Dendritic cell treated with granulocyte-macrophage colony-stimulating factor and Interleukin-4, amounts not matched to agents 40 ng/mL and 50 ng/mL, for 4 days (primary cell): ENCODE measurements at regions not wholly inside any gene's neighbourhood (a gene's known extent, or its start where the extent isn't known, plus 50 kb on each side); places are given as distances from the start of the nearest gene placed in this dataset.
"Not testable (repeated sequence)": the region's sequence is repeated elsewhere in the genome, so short reads cannot be mapped to it uniquely, and the experiment has no call there.

Source experiments
- H3K27ac Mint-ChIP-seq: one replicate; pipeline ENCODE4 v1.8.0; 2022; ENCODE audit warnings: mild to moderate bottlenecking, mixed read lengths
- H3K27me3 Mint-ChIP-seq: one replicate; pipeline ENCODE4 v1.8.0; 2022; ENCODE audit warnings: mild to moderate bottlenecking, mixed read lengths
- H3K36me3 Mint-ChIP-seq: one replicate; pipeline ENCODE4 v1.8.0; 2022; ENCODE audit warnings: low read depth, mixed read lengths
- H3K4me1 Mint-ChIP-seq: one replicate; pipeline ENCODE4 v1.8.0; 2022; ENCODE audit warnings: low read depth, mixed read lengths
- H3K4me3 Mint-ChIP-seq: one replicate; pipeline ENCODE4 v1.8.0; 2022; ENCODE audit warnings: mild to moderate bottlenecking, moderate library complexity, mixed read lengths
- H3K9me3 Mint-ChIP-seq: one replicate; pipeline ENCODE4 v1.8.0; 2022; ENCODE audit warnings: mixed read lengths
- intact Hi-C: fragments of 100-400 bp; cut with micrococcal nuclease; formaldehyde crosslinking; loops from one replicate; pipeline ENCODE4 v1.15.0; 2022

DNA sequence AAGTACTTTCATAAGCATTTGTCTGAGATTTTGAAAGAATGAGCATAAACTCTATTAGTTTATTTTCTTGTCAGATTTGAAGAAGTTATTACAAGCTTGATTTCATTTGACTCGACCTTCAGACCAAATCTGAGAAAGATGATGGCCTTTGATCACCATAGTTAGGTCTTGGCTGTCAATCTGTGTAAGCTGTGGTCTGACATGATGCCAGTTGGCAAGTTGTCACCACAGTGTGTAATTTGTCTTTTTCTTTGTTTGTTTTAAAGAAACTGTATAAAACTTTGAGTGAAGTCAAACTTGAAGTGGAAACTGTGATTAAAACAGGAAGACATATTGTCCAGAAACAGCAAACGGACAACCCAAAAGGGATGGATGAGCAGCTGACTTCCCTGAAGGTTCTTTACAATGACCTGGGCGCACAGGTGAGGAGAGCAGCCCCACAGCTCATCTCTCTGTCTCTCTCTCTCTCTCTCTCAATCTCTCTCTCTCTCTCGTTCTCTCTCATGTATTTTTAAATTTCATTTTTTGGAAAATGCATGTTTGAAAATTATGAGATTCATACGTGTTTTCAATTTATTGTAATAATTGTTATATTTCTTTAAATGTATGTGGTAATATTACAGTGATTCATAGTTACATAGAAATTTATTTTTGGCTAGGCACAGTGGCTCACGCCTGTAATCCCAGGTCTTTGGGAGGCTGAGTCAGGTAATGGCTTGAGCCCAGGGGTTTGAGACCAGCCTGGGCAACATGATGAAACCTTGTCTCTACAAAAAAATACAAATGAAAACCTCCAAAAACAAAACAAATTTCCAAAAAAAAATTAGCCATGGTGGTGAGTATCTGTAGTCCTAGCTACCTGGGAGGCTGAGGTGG, 208.1 kb downstream of the UTRN start:
- Mint-ChIP-seq H3K27ac (no peak overlapping the region), H3K9me3 (no peaks in the 10 kb centered on the region), H3K27me3 (no peaks in the 10 kb centered on the region), H3K4me1 (no peaks in the 10 kb centered on the region), H3K4me3 (no peak overlapping the region), H3K36me3 (peaks cover 87% of the 10 kb centered on the region)
- intact Hi-C loops = no loop called here

DNA sequence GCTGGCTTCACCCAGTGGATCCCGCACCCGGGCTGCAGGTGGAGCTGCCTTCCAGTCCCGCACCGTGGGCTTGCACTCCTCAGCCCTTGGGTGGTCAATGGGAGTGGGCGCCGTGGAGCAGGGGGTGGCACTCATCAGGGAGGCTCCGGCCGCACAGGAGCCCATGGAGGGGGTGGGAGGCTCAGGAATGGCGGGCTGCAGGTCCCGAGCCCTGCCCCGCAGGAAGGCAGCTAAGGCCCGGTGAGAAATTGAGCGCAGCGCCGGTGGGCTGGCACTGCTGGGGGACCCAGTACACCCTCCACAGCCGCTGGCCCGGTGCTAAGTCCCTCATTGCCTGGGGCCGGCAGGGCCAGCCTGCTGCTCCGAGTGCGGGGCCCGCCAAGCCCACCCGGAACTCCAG, 209.9 kb downstream of the UTRN start:
- H3K27me3 Mint-ChIP-seq, intact Hi-C loops, H3K9me3 Mint-ChIP-seq, H3K4me1 Mint-ChIP-seq, H3K4me3 Mint-ChIP-seq, H3K27ac Mint-ChIP-seq: not testable (repeated sequence)
- H3K36me3 Mint-ChIP-seq = peaks cover 88% of the 10 kb centered on the region

DNA sequence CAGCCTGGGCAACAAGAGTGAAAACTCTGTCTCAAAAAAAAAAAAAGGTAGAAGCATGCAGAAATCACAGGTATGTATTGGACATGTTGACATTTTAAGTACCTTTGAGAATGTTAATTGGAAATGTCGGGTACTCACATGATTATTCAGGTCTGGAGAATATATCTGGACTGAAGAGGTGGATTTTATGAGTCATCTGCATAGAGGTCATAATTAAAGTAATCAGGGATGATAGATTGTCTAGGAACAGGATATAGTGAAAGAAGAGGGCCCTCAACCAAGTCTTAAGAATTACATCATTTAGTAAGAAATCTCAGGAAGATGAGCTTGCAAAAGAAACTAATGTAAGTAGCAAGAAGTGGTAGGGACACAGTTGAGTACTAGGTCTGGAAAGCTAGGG, 212.5 kb downstream of the UTRN start:
- peaks cover 80% of the 10 kb centered on the region for H3K36me3 Mint-ChIP-seq
- no peaks in the 10 kb centered on the region for H3K9me3 Mint-ChIP-seq
- H3K27me3 Mint-ChIP-seq = no peaks in the 10 kb centered on the region
- H3K4me1 Mint-ChIP-seq = peaks cover 5% of the 10 kb centered on the region
- H3K4me3 Mint-ChIP-seq = no peak overlapping the region
- H3K27ac Mint-ChIP-seq = no peak overlapping the region
- intact Hi-C loops = no loop called here

DNA sequence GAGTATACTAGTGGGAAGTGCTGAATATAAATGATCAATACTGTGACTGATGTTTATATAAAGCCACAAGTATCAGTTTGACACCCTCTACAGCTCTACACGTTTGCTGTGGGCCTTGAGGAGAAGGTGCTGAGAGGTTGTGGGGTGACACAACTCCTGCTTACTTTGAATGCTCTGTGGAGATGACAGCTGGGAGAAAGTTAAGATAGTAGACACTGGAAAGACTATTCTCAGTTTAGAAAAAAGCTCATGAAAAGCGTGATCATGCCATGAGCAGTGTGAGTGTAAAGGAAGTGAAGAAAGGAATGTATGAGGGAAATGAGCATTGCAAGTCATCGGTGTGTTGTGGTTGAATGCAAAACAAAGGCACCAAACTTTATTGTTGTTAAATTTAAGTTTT, 215.8 kb downstream of the UTRN start:
- Mint-ChIP-seq H3K27ac (no peak overlapping the region), H3K4me1 (peaks cover 5% of the 10 kb centered on the region), H3K36me3 (peaks cover 83% of the 10 kb centered on the region), H3K4me3 (no peak overlapping the region), H3K9me3 (peaks cover 32% of the 10 kb centered on the region), H3K27me3 (no peaks in the 10 kb centered on the region)
- intact Hi-C loops = no loop called here

DNA sequence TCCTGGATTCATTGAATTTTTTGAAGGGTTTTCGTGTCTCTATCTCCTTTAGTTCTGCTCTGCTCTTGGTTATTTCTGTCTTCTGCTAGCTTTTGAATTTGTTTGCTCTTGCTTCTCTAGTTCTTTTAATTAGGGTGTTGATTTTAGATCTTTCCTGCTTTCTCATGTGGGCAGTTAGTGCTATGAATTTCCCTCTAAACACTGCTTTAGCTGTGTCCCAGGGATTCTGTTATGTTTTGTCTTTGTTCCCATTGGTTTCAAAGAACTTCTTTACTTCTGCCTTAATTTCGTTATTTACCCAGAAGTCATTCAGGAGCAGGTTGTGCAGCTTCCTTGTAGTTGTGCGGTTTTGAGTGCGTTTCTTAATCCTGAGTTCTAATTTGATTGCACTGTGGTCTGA, 220.1 kb downstream of the UTRN start:
- Mint-ChIP-seq H3K36me3 (peaks cover 73% of the 10 kb centered on the region), H3K9me3 (peaks cover 36% of the 10 kb centered on the region)
- H3K27me3 Mint-ChIP-seq, H3K4me1 Mint-ChIP-seq, intact Hi-C loops, H3K4me3 Mint-ChIP-seq, H3K27ac Mint-ChIP-seq: not testable (repeated sequence)

DNA sequence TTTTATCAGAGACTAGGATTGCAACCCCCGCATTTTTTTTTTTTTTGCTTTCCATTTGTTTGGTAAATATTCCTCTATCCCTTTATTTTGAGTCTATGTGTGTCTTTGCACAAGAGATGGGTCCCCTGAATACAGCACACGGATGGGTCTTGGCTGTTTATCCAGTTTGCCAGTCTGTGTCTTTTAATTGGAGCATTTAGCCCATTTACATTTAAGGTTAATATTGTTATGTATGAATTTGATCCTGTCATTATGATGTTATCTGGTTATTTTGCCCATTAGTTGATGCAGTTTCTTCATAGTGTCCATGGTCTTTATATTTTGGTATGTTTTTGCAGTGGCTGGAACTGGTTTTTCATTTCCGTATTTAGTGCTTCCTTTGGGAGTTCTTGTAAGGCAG, 220.9 kb downstream of the UTRN start:
- peaks cover 36% of the 10 kb centered on the region for H3K9me3 Mint-ChIP-seq
- intact Hi-C loops, H3K27ac Mint-ChIP-seq, H3K4me1 Mint-ChIP-seq, H3K27me3 Mint-ChIP-seq, H3K4me3 Mint-ChIP-seq: not testable (repeated sequence)
- peaks cover 69% of the 10 kb centered on the region for H3K36me3 Mint-ChIP-seq

DNA sequence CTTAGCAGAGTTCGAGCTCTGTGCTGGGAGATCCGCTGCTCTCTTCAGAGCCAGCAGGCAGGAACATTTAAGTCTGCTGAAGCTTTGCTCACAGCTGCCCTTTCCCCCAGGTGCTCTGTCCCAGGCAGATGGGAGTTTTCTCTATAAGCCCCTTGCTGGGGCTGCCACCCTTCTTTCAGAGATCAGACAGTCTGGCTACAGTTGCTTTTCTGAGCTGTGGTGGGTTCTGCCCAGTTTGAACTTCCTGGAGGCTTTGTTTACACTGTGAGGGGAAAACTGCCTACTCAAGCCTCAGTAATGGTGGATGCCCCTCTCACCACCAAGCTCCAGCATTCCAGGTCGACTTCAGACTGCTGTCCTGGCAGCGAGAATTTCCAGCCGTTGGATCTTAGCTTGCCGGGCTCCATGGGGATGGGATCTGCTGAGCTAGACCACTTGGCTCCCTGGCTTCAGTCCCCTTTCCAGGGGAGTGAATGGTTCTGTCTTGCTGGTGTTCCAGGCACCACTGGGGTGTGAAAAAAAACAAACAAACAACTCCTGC, 222.7 kb downstream of the UTRN start:
- H3K4me3 Mint-ChIP-seq, H3K27ac Mint-ChIP-seq, H3K27me3 Mint-ChIP-seq, H3K4me1 Mint-ChIP-seq, intact Hi-C loops: not testable (repeated sequence)
- Mint-ChIP-seq H3K9me3 (peaks cover 34% of the 10 kb centered on the region), H3K36me3 (peaks cover 62% of the 10 kb centered on the region)

DNA sequence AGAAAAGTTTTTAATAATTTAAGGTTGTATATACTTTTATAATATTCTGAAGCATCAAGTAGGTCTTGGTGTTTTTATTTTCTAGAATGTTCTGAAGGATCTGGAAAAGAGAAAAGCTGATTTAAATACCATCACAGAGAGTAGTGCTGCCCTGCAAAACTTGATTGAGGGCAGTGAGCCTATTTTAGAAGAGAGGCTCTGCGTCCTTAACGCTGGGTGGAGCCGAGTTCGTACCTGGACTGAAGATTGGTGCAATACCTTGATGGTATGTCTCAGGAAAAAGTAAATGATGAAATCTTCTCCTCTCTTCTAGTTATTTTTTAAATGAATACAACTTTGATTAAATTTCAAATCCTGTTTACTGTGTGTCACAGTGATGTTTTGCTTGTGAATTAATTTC, 225.7 kb downstream of the UTRN start:
- Mint-ChIP-seq H3K9me3 (peaks cover 4% of the 10 kb centered on the region), H3K4me1 (no peaks in the 10 kb centered on the region), H3K4me3 (no peak overlapping the region), H3K36me3 (peaks cover 61% of the 10 kb centered on the region), H3K27ac (no peak overlapping the region), H3K27me3 (no peaks in the 10 kb centered on the region)
- intact Hi-C loops = no loop called here

DNA sequence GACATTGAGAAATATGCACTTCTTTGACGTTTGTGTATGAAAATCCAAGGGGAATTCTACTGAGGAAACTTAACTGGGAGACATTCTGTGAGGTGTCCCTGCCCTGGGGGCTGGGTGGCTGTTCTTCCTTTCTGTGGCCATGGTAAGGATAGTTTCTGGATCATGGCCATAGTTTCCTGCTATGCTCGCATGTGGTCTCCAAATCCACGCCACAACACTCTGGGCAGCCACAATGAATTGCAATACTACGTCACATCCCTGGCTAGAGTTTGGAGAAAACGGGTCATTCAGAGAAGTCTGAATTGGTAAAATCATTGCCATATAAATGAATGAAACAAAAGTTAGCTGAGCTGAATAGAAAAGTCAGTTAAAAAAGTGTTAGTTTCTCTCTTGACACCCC, 230.6 kb downstream of the UTRN start:
- Mint-ChIP-seq H3K4me1 (no peaks in the 10 kb centered on the region), H3K9me3 (no peaks in the 10 kb centered on the region), H3K4me3 (no peak overlapping the region), H3K27ac (no peak overlapping the region), H3K27me3 (no peaks in the 10 kb centered on the region), H3K36me3 (peaks cover 63% of the 10 kb centered on the region)
- intact Hi-C loops = no loop called here

DNA sequence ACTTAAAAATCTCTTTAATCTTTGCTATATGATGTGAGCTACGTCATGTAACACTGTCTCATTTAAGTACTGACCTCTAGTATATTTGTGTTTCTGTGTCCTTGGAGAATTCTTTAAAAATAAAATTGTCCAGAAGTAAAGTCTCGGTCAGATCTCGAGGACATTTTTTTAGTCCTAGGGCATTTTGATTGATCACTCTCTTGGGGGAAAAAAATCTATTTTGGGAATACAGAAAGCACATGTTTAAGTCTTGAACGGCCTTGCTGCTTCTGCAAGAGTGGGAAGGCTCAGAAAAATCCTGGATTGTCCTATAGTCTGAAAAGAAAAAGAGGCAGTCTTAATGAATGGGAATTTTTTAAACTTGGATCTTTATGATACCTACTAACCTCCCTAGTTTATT, 234.3 kb downstream of the UTRN start:
- Mint-ChIP-seq H3K36me3 (peaks cover 61% of the 10 kb centered on the region), H3K4me1 (no peaks in the 10 kb centered on the region), H3K27me3 (no peaks in the 10 kb centered on the region), H3K27ac (no peak overlapping the region), H3K4me3 (no peak overlapping the region), H3K9me3 (no peaks in the 10 kb centered on the region)
- intact Hi-C loops = no loop called here

DNA sequence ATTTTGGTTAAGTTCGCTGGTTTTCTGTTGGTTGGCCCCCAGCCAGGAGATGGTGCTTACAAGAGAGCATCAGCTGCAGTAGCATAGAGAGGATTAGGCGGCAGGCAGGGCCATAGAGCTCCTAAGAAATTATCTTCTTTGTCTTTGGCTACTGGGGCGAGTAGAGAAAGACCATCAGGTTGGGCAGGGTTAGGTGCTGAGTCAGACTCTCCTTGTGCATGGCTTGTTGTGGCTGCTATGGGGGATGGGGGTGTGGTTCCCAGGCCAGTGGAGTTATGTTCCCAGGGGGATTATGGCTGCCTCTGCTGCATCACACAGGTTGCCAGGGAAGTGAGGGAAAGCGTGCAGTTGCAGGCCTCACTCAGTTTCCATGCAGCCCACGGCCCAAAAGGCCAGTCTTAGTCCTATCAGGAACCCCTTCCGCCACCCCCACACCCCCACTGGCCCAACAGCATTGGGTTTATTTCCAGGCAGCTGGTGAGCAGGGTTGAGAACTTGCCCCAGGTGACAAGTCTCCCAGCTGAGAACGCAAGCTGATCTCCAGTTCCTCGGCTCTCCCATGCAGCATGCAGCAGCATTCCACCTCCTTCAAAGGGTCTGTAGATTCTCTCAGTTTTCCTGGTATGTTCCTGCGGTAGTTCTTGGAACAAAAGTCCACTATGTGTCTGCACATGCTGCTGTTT, 243.7 kb downstream of the UTRN start:
- Mint-ChIP-seq H3K36me3 (peaks cover 93% of the 10 kb centered on the region), H3K9me3 (no peaks in the 10 kb centered on the region), H3K4me3 (no peak overlapping the region), H3K27ac (no peak overlapping the region), H3K27me3 (no peaks in the 10 kb centered on the region), H3K4me1 (no peaks in the 10 kb centered on the region)
- intact Hi-C loops = no loop called here

DNA sequence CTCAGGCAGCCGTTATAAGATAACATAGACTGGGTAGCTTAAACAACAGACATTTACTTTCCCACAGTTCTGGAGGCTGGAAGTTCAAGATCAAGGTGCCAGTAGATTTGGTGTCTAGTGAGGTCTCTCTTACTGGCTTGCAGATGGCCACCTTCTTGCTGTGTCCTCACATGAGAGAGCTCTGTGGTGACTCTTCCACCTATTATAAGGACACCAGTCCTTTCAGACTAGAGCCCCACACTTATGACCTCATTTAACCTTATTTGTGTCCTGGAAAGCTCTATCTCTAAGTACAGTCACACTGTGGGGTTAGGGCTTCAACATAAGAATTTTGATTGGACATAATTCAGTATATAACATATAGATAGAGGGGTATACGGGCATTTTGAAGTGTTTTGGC, 245.0 kb downstream of the UTRN start:
- H3K4me3 Mint-ChIP-seq = no peak overlapping the region
- H3K4me1 Mint-ChIP-seq = no peaks in the 10 kb centered on the region
- no peak overlapping the region for H3K27ac Mint-ChIP-seq
- H3K27me3 Mint-ChIP-seq = no peaks in the 10 kb centered on the region
- H3K36me3 Mint-ChIP-seq = peaks cover 92% of the 10 kb centered on the region
- H3K9me3 Mint-ChIP-seq = no peaks in the 10 kb centered on the region
- intact Hi-C loops = no loop called here

DNA sequence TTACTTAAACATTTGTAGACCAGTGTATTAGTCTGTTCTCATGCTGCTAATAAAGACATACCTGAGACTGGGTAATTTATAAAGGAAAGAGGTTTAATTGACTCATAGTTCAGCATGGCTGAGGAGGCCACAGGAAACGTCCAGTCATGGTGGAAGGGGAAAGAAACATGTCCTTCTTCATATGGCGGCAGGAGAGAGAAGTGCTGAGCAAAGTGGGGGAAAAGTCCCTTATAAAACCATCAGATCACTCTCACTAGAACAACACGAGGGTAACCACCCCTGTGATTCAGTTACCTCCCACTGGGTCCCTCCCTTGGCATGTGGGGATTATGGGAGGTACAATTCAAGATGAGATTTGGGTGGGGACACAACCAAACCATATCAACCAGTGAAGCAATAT, 247.1 kb downstream of the UTRN start:
- H3K9me3 Mint-ChIP-seq, H3K4me3 Mint-ChIP-seq, intact Hi-C loops, H3K4me1 Mint-ChIP-seq, H3K27me3 Mint-ChIP-seq, H3K27ac Mint-ChIP-seq: not testable (repeated sequence)
- H3K36me3 Mint-ChIP-seq = peaks cover 72% of the 10 kb centered on the region

DNA sequence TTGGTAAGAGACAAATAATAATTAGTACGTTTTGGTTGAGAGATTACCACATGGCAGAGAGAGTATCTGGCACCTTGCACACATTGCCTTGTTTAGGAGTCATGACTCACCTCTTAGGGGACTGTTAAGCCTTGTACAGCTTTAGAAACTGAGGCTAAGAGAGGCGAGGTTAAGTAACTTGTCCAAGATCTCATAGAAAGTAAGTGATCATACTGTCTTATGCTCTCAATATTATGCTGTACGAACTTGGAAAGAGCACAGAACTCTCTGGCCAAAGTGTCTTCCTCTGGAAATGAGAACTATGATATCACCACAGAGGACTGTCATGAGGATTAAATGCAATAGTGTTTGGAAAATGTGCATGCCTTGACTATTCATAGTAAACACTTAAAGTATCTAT, 249.0 kb downstream of the UTRN start:
- H3K4me1 Mint-ChIP-seq = no peaks in the 10 kb centered on the region
- intact Hi-C loops = no loop called here
- H3K4me3 Mint-ChIP-seq = no peak overlapping the region
- H3K36me3 Mint-ChIP-seq = peaks cover 61% of the 10 kb centered on the region
- H3K27ac Mint-ChIP-seq = no peak overlapping the region
- H3K27me3 Mint-ChIP-seq = no peaks in the 10 kb centered on the region
- H3K9me3 Mint-ChIP-seq = no peaks in the 10 kb centered on the region
